ENCODE measurements at regions not wholly inside any gene's neighbourhood (a gene's known extent, or its start where the extent isn't known, plus 50 kb on each side); places are given as distances from the start of the nearest gene placed in this dataset.
"Not testable (repeated sequence)": the region's sequence is repeated elsewhere in the genome, so short reads cannot be mapped to it uniquely, and the experiment has no call there.

- H3K4me3 ChIP-seq (ENCODE audit: low read depth in 1 of 2, low read length in 1 of 2) = no peak overlapping the region
- H3K27me3 ChIP-seq = no peaks in the 10 kb centered on the region
- no peak overlapping the region for H3K27ac ChIP-seq
- H3K9me3 ChIP-seq = no peaks in the 10 kb centered on the region
- TF ChIP-seq CTCF (IDR thresholded peaks at IDR 0.05) = no peak
- no peaks in the 10 kb centered on the region for H3K36me3 ChIP-seq
- no peaks in the 10 kb centered on the region for H3K4me1 ChIP-seq (ENCODE audit: control insufficient read depth in 1 of 2, insufficient read depth in 1 of 2, low read depth in 1 of 2, low read length in 1 of 2)
These were observed 258.9 kb upstream of the CHAC2 start for GRCh38 chr2:53508667-53509066.

- not testable (repeated sequence) for H3K27ac ChIP-seq; H3K27me3 ChIP-seq; H3K9me3 ChIP-seq; H3K36me3 ChIP-seq; H3K4me1 ChIP-seq (ENCODE audit: control insufficient read depth in 1 of 2, insufficient read depth in 1 of 2, low read depth in 1 of 2, low read length in 1 of 2); H3K4me3 ChIP-seq (ENCODE audit: low read depth in 1 of 2, low read length in 1 of 2)
These were observed 260.5 kb upstream of the CHAC2 start for GRCh38 chr2:53507070-53507469.

GRCh38 chr2:53505826-53506225 is 261.8 kb upstream of the CHAC2 start:
- Histone ChIP-seq H3K27ac (no peak overlapping the region), H3K9me3 (no peaks in the 10 kb centered on the region), H3K4me3 (ENCODE audit: low read depth in 1 of 2, low read length in 1 of 2) (no peak overlapping the region), H3K36me3 (no peaks in the 10 kb centered on the region), H3K4me1 (ENCODE audit: control insufficient read depth in 1 of 2, insufficient read depth in 1 of 2, low read depth in 1 of 2, low read length in 1 of 2) (no peaks in the 10 kb centered on the region), H3K27me3 (no peaks in the 10 kb centered on the region)
- no peak for TF ChIP-seq CTCF (IDR thresholded peaks at IDR 0.05)

- no peaks in the 10 kb centered on the region for H3K4me1 ChIP-seq (ENCODE audit: control insufficient read depth in 1 of 2, insufficient read depth in 1 of 2, low read depth in 1 of 2, low read length in 1 of 2)
- TF ChIP-seq CTCF (IDR thresholded peaks at IDR 0.05) = no peak
- H3K9me3 ChIP-seq = no peaks in the 10 kb centered on the region
- H3K27me3 ChIP-seq = no peaks in the 10 kb centered on the region
- no peaks in the 10 kb centered on the region for H3K36me3 ChIP-seq
- no peak overlapping the region for H3K4me3 ChIP-seq (ENCODE audit: low read depth in 1 of 2, low read length in 1 of 2)
- H3K27ac ChIP-seq = no peak overlapping the region
These were observed 263.1 kb upstream of the CHAC2 start for GRCh38 chr2:53504507-53504906.

- no peak overlapping the region for H3K27ac ChIP-seq
- no peak for TF ChIP-seq CTCF (IDR thresholded peaks at IDR 0.05)
- H3K4me1 ChIP-seq (ENCODE audit: control insufficient read depth in 1 of 2, insufficient read depth in 1 of 2, low read depth in 1 of 2, low read length in 1 of 2) = no peaks in the 10 kb centered on the region
- H3K36me3 ChIP-seq = no peaks in the 10 kb centered on the region
- H3K9me3 ChIP-seq = no peaks in the 10 kb centered on the region
- H3K4me3 ChIP-seq (ENCODE audit: low read depth in 1 of 2, low read length in 1 of 2) = no peak overlapping the region
- no peaks in the 10 kb centered on the region for H3K27me3 ChIP-seq
These were observed 267.4 kb upstream of the CHAC2 start for GRCh38 chr2:53500181-53500580.

- H3K27me3 ChIP-seq = no peaks in the 10 kb centered on the region
- H3K36me3 ChIP-seq = no peaks in the 10 kb centered on the region
- H3K27ac ChIP-seq = no peak overlapping the region
- no peak overlapping the region for H3K4me3 ChIP-seq (ENCODE audit: low read depth in 1 of 2, low read length in 1 of 2)
- no peaks in the 10 kb centered on the region for H3K9me3 ChIP-seq
- no peak for TF ChIP-seq CTCF (IDR thresholded peaks at IDR 0.05)
- no peaks in the 10 kb centered on the region for H3K4me1 ChIP-seq (ENCODE audit: control insufficient read depth in 1 of 2, insufficient read depth in 1 of 2, low read depth in 1 of 2, low read length in 1 of 2)
These were observed 269.4 kb upstream of the CHAC2 start for GRCh38 chr2:53498210-53498609.
